Upper lobe of left lung (tissue), 6 donors: ENCODE measurements at regions not wholly inside any gene's neighbourhood (a gene's known extent, or its start where the extent isn't known, plus 50 kb on each side); places are given as distances from the start of the nearest gene placed in this dataset.

Experiments
- ATAC-seq, 2 donors: fragments of 200-7000 bp; cut with Tn5 transposase; one replicate each; pipeline ENCODE4 v1.9.1; 2022; ENCODE audit warnings: mild to moderate bottlenecking in 2 of 2, moderate library complexity in 2 of 2; ENCODE audit not compliant: low FRiP score in 2 of 2
- DNase-seq, 2 donors: peaks; one replicate each; pipeline ENCODE4 v3.0.0-alpha.2; 2019 to 2020
- H3K27ac ChIP-seq, 4 donors: fragments of 200-600 bp; sonication (generic); one replicate each; pipeline ENCODE4 v1.5.1; 2016 to 2019
- H3K27me3 ChIP-seq, 4 donors: fragments of 200-600 bp; sonication (generic); one replicate each; pipeline ENCODE4 v1.5.1; 2017 to 2019
- H3K36me3 ChIP-seq, 4 donors: fragments of 200-600 bp; sonication (generic); one replicate each; pipeline ENCODE4 v1.5.1; 2016 to 2019
- H3K4me1 ChIP-seq, 4 donors: fragments of 200-600 bp; sonication (generic); one replicate each; pipeline ENCODE4 v1.5.1; 2018 to 2019
- H3K4me3 ChIP-seq, 4 donors: fragments of 200-600 bp; sonication (generic); one replicate each; pipeline ENCODE4 v1.5.1; 2017 to 2019; ENCODE audit warnings: mild to moderate bottlenecking in 2 of 4, moderate library complexity in 1 of 4
- H3K9me3 ChIP-seq, 4 donors: fragments of 200-600 bp; sonication (generic); one replicate each; pipeline ENCODE4 v1.5.1; 2018 to 2019
- EP300 ChIP-seq, 4 donors: sonication (generic); formaldehyde crosslinking; IDR thresholded peaks; one replicate each; pipeline ENCODE4 v1.5.1; 2017; ENCODE audit warnings: antibody characterized with exemption in 4 of 4, control low read depth in 2 of 4
- POLR2A ChIP-seq, 4 donors: fragments of 450-650 bp; IDR thresholded peaks; one replicate each; pipeline ENCODE4 v1.5.1; 2016 to 2017; ENCODE audit warnings: antibody characterized with exemption in 4 of 4, mild to moderate bottlenecking in 2 of 4
- POLR2AphosphoS5 ChIP-seq, 2 donors: sonication (generic); formaldehyde crosslinking; IDR thresholded peaks; one replicate each; pipeline ENCODE4 v1.5.1; 2017; ENCODE audit warnings: antibody characterized with exemption in 2 of 2
- WGBS, 2 donors: methylation state at CpG; one replicate each; pipeline ENCODE4 v1.1.5; 2017 to 2018; 5-methylcytosine and 5-hydroxymethylcytosine counted together
- TF ChIP-seq, protein P1 (sequence below), 6 experiments: fragments of 450-650 bp in 4 of 6; fragments of 200-600 bp in 2 of 6; sonication (generic) in 2 of 6; IDR thresholded peaks; one replicate each; pipeline ENCODE4 v1.5.1; 2016 to 2019; ENCODE audit warnings: antibody characterized with exemption in 6 of 6
- donor health status: DM: no; HTN: no; CAD: no; lungs with moderate emphysema.
- donor health status: DM: no; HTN: yes; CAD: no; lungs with severe emphysema.

DNA sequence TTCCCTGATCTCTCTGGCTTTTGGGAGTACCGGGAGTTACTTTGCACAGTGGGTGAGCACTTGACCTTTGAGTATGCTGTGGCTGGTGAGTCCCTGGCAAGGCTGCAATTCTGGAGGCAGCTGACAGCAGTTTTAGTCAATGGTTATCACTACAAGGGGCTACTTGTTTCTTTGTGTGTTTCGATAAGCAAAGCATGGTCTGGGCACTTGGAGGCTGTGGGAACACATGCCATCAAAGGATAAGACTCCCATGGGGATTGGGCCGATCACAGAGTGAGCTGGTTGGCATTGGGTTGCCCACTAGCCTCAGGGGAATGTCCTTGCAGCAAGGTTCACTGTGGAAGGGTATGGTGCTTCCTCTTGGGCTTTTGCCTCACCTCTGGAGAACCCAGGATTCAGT lies 208.2 kb downstream of the SNX13 start:
- Histone ChIP-seq H3K27ac (no peak overlapping the region), H3K36me3 (no peaks in the 10 kb centered on the region), H3K4me1 (no peaks in the 10 kb centered on the region), H3K4me3 (no peak overlapping the region), H3K27me3 (no peaks in the 10 kb centered on the region), H3K9me3 (peaks cover 0 to 7% (median 2%) of the 10 kb centered on the region in 4 donors)
- TF ChIP-seq EP300 (IDR thresholded peaks at IDR 0.05) (no peak), POLR2AphosphoS5 (IDR thresholded peaks at IDR 0.05) (no peak), POLR2A (IDR thresholded peaks at IDR 0.05) (no peak)
- TF ChIP-seq, protein P1, sequence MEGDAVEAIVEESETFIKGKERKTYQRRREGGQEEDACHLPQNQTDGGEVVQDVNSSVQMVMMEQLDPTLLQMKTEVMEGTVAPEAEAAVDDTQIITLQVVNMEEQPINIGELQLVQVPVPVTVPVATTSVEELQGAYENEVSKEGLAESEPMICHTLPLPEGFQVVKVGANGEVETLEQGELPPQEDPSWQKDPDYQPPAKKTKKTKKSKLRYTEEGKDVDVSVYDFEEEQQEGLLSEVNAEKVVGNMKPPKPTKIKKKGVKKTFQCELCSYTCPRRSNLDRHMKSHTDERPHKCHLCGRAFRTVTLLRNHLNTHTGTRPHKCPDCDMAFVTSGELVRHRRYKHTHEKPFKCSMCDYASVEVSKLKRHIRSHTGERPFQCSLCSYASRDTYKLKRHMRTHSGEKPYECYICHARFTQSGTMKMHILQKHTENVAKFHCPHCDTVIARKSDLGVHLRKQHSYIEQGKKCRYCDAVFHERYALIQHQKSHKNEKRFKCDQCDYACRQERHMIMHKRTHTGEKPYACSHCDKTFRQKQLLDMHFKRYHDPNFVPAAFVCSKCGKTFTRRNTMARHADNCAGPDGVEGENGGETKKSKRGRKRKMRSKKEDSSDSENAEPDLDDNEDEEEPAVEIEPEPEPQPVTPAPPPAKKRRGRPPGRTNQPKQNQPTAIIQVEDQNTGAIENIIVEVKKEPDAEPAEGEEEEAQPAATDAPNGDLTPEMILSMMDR (IDR thresholded peaks at IDR 0.05): no peak
- 78 to 83% methylated on average over 3 of the region's 3 CpGs for WGBS, 2 donors
- no peak for DNase-seq
- ATAC-seq: no peak
